ENCODE measurements at regions not wholly inside any gene's neighbourhood (a gene's known extent, or its start where the extent isn't known, plus 50 kb on each side); places are given as distances from the start of the nearest gene placed in this dataset.

DNA sequence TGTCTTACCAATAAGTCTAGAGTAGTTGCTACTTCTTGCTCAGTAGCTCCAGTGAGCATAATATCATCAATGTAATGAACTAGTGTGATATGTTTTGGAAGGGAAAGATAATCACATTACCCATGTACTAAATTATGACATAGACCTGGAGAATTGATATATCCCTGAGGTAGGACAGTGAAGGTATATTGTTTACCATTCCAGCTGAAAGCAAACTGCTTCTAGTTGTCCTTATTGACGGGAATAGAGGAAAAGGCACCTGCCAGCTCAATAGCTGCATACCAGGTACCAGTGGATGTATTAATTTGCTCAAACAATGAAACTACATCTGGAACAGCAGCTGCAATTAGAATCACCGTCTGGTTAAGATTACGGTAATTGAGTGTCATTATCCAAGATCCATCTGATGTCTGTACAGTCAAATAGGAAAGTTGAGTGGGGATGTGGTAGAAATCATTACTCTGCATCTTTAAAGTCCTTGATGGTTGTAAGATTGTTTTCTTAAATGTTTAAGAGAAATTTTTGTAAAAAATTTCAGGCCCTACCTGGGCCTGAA lies 100.0 kb upstream of the ARHGAP5 start:
- WGBS, 2 experiments (ENCODE audit: extremely low coverage in 2 of 2, insufficient read length in 1 of 2) = no CpG with 5 or more reads among the region's 3 CpGs
- Histone ChIP-seq H2BK5ac (ENCODE audit: low read depth, low read length, poor library complexity, severe bottlenecking) (no peak overlapping the region), H4K8ac (ENCODE audit: low read depth in 2 of 2, low read length in 2 of 2) (no peak overlapping the region), H4K5ac (ENCODE audit: low read depth, low read length) (no peak overlapping the region), H3K56ac (ENCODE audit: extremely low read depth, insufficient read depth, low read length) (no peak overlapping the region), H3K4ac (ENCODE audit: low read depth, low read length) (no peak overlapping the region), H3K4me2 (ENCODE audit: low read depth, low read length) (no peak overlapping the region), H4K20me1 (ENCODE audit: insufficient read depth, low read length) (no peaks in the 10 kb centered on the region), H2AK9ac (replicated peaks; ENCODE audit: low read depth, low read length, poor library complexity) (no peak overlapping the region), H2AFZ (replicated peaks; ENCODE audit: low read length, poor library complexity) (no peak overlapping the region), H2BK120ac (ENCODE audit: low read depth, low read length) (no peak overlapping the region), H3K9ac (ENCODE audit: low read depth, low read length) (no peak overlapping the region), H3K18ac (ENCODE audit: low read depth, low read length) (no peak overlapping the region), H3K27ac (ENCODE audit: insufficient read depth, low read length) (no peak overlapping the region), H3K79me1 (ENCODE audit: low read depth in 1 of 2, low read length in 2 of 2) (no peaks in the 10 kb centered on the region), H3K23ac (ENCODE audit: low read depth, low read length) (no peak overlapping the region), H3K9me1 (ENCODE audit: insufficient read depth, low read length) (no peaks in the 10 kb centered on the region), H4K91ac (ENCODE audit: insufficient read depth, low read depth, low read length) (no peak overlapping the region), H3K14ac (replicated peaks; ENCODE audit: low read depth, low read length) (no peak overlapping the region), H3K36me3 (ENCODE audit: control insufficient read depth, insufficient read depth, low read length) (no peaks in the 10 kb centered on the region), H2BK15ac (ENCODE audit: low read depth, low read length) (no peak overlapping the region), H3K27me3 (ENCODE audit: control insufficient read depth, insufficient read depth, low read length) (peaks cover 2% of the 10 kb centered on the region), H2AK5ac (ENCODE audit: low read depth, low read length) (no peak overlapping the region), H3K9me3 (ENCODE audit: control insufficient read depth, insufficient read depth, low read length) (peaks cover 3% of the 10 kb centered on the region), H3K4me1 (ENCODE audit: control insufficient read depth, insufficient read depth, low read length) (no peaks in the 10 kb centered on the region), H2BK20ac (ENCODE audit: low read depth, low read length) (no peak overlapping the region), H3K4me3 (ENCODE audit: insufficient read depth, low read depth, low read length) (no peak overlapping the region)
- DNase-seq = no peak
- TF ChIP-seq MAFK (IDR thresholded peaks at IDR 0.05; ENCODE audit: low read depth, low read length) (no peak), POLR2A (IDR thresholded peaks at IDR 0.05; ENCODE audit: low read depth, low read length) (no peak)
- dilution Hi-C loops (cut with HindIII; ENCODE audit: low sequenced_read_pairs, unreplicated experiment) (no loop called here), intact Hi-C loops (cut with micrococcal nuclease) (no loop called here), in situ Hi-C loops (cut with MboI; ENCODE audit: low sequenced_read_pairs) (no loop called here)
- no TSS peak for BruUV-seq (replicated peaks)
- POLR2A ChIA-PET (ENCODE audit: unreplicated experiment) = no interaction called here
- CTCF ChIA-PET = no interaction called here
- ATAC-seq (ENCODE audit: low read depth) = no peak
